Bronchial epithelial cell (primary cell): ENCODE measurements at regions not wholly inside any gene's neighbourhood (a gene's known extent, or its start where the extent isn't known, plus 50 kb on each side); places are given as distances from the start of the nearest gene placed in this dataset.

Source experiments
- DNase-seq: peaks from one replicate; pipeline ENCODE4 v3.0.0-alpha.2; 2010; ENCODE audit warnings: low read depth
- FAIRE-seq: peaks from 2 replicates; lab custom pipeline; 2011; peaks lifted over from hg19 to GRCh38; lab: Jason Lieb, UNC
- H3K27me3 ChIP-seq: 2 replicates; pipeline ENCODE4 v1.5.1; 2011; ENCODE audit warnings: low read length; ENCODE audit not compliant: control insufficient read depth, insufficient read depth
- H3K36me3 ChIP-seq: 2 replicates; pipeline ENCODE4 v1.5.1; 2011; ENCODE audit warnings: low read length; ENCODE audit not compliant: control insufficient read depth, insufficient read depth
- H3K4me3 ChIP-seq: 2 replicates; pipeline ENCODE4 v1.5.1; 2011; ENCODE audit warnings: mild to moderate bottlenecking, low read depth, low read length, control low read depth
- TF ChIP-seq, protein P1 (sequence below): IDR thresholded peaks from 2 replicates; pipeline ENCODE4 v1.5.1; 2011; ENCODE audit warnings: mild to moderate bottlenecking, moderate library complexity, low read length, control low read depth, inconsistent platforms; ENCODE audit not compliant: insufficient read depth, severe bottlenecking

GRCh38 chr2:20507711-20508110 lies 60.8 kb downstream of the RHOB start:
- FAIRE-seq: no peak
- TF ChIP-seq, protein P1, sequence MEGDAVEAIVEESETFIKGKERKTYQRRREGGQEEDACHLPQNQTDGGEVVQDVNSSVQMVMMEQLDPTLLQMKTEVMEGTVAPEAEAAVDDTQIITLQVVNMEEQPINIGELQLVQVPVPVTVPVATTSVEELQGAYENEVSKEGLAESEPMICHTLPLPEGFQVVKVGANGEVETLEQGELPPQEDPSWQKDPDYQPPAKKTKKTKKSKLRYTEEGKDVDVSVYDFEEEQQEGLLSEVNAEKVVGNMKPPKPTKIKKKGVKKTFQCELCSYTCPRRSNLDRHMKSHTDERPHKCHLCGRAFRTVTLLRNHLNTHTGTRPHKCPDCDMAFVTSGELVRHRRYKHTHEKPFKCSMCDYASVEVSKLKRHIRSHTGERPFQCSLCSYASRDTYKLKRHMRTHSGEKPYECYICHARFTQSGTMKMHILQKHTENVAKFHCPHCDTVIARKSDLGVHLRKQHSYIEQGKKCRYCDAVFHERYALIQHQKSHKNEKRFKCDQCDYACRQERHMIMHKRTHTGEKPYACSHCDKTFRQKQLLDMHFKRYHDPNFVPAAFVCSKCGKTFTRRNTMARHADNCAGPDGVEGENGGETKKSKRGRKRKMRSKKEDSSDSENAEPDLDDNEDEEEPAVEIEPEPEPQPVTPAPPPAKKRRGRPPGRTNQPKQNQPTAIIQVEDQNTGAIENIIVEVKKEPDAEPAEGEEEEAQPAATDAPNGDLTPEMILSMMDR: no peak
- Histone ChIP-seq H3K4me3 (no peak overlapping the region), H3K36me3 (no peaks in the 10 kb centered on the region), H3K27me3 (no peaks in the 10 kb centered on the region)
- no peak for DNase-seq

DNA sequence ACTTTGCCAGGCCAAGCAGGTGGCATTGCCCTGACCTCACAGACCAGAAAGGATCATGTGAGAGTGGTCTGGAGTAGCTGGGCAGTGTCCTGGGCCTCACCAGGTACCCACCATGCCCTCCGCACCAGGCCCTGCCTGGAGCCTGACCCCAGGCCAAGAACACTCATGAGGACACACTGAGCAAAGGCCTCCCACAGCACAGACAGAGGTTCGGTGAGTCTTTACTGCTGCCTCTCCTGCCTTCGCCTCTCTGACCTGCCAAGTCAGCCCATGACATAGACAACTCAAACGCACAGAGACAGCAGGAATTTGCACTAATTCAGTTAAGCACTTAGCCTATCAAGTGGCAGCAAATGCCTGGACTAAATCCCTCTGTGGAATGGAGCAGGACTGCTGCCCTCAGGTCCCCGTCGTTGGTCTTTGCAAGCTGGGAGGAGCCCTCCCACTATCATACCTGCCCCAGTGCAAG lies 62.5 kb downstream of the RHOB start:
- H3K27me3 ChIP-seq: no peaks in the 10 kb centered on the region
- no peak overlapping the region for H3K4me3 ChIP-seq
- DNase-seq (no peak), FAIRE-seq (no peak)
- TF ChIP-seq, protein P1: no peak
- H3K36me3 ChIP-seq: no peaks in the 10 kb centered on the region

- H3K4me3 ChIP-seq: peak overlapping the region; percentile 25
- DNase-seq: peak; percentile 88
- no peaks in the 10 kb centered on the region for H3K36me3 ChIP-seq
- TF ChIP-seq, protein P1: no peak
- H3K27me3 ChIP-seq: no peaks in the 10 kb centered on the region
- no peak for FAIRE-seq
These were observed 63.1 kb downstream of the RHOB start for GRCh38 chr2:20509770-20510490.

DNA sequence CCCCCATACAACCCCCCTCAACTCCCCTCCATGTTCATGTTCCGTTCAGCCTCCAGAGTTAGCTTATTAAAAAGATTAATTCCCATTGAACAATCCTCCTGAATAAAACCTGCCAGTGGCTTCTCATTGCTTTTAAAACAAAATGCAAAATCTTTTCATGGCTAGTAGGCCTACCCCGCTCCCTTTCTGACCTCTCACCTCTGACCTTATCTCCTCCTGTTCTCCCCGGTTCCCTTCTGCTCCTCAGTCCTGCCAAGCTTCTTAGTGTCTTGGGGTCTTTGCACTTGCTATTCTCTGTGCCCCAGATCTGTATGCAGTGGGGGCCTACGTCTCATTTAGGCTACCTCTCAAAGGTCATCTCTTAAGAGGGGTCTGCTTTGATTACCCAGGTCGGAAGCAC lies 64.3 kb downstream of the RHOB start:
- FAIRE-seq (no peak), DNase-seq (no peak)
- TF ChIP-seq, protein P1: no peak
- Histone ChIP-seq H3K27me3 (no peaks in the 10 kb centered on the region), H3K4me3 (no peak overlapping the region), H3K36me3 (no peaks in the 10 kb centered on the region)

GRCh38 chr2:20512061-20512605 lies 65.3 kb downstream of the RHOB start:
- no peaks in the 10 kb centered on the region for H3K36me3 ChIP-seq
- DNase-seq (no peak), FAIRE-seq (no peak)

More at GRCh38 chr2:20512061-20512605, 65.3 kb downstream of the RHOB start:
- TF ChIP-seq, protein P1: no peak
- no peaks in the 10 kb centered on the region for H3K27me3 ChIP-seq
- H3K4me3 ChIP-seq: no peak overlapping the region
